Aorta (tissue), 5 donors: ENCODE measurements at regions not wholly inside any gene's neighbourhood (a gene's known extent, or its start where the extent isn't known, plus 50 kb on each side); places are given as distances from the start of the nearest gene placed in this dataset.
"Not testable (repeated sequence)": the region's sequence is repeated elsewhere in the genome, so short reads cannot be mapped to it uniquely, and the experiment has no call there.

Source experiments
- ATAC-seq: fragments of 200-7000 bp; cut with Tn5 transposase; one replicate; pipeline ENCODE4 v1.9.1; 2022; ENCODE audit warnings: moderate library complexity; ENCODE audit not compliant: low FRiP score
- DNase-seq, 2 donors: peaks; one replicate each; pipeline ENCODE4 v3.0.0-alpha.2; 2020
- H3K27ac ChIP-seq, 2 donors: one replicate each; pipeline ENCODE4 v1.5.1; 2013; ENCODE audit warnings: low read length in 2 of 2, mild to moderate bottlenecking in 2 of 2, moderate library complexity in 2 of 2, control low read depth in 1 of 2, inconsistent platforms in 1 of 2, low read depth in 1 of 2
- H3K27me3 ChIP-seq, 2 donors: one replicate each; pipeline ENCODE4 v1.6.1; 2013; ENCODE audit warnings: control low read depth in 1 of 2, low read length in 1 of 2, mild to moderate bottlenecking in 1 of 2, moderate library complexity in 1 of 2; ENCODE audit not compliant: insufficient read depth in 2 of 2, control insufficient read depth in 1 of 2
- H3K36me3 ChIP-seq, 2 donors: one replicate each; pipeline ENCODE4 v1.6.1; 2013; ENCODE audit warnings: control low read depth in 1 of 2, low read length in 1 of 2, mild to moderate bottlenecking in 1 of 2; ENCODE audit not compliant: insufficient read depth in 2 of 2, control insufficient read depth in 1 of 2
- H3K4me1 ChIP-seq, 2 donors: one replicate each; pipeline ENCODE4 v1.6.1; 2013; ENCODE audit warnings: low read length in 2 of 2, control low read depth in 1 of 2, mild to moderate bottlenecking in 1 of 2, moderate library complexity in 1 of 2; ENCODE audit not compliant: insufficient read depth in 2 of 2, control insufficient read depth in 1 of 2
- H3K4me3 ChIP-seq, 2 donors: one replicate each; pipeline ENCODE4 v1.5.1; 2013; ENCODE audit warnings: low read length in 2 of 2, control low read depth in 1 of 2, mild to moderate bottlenecking in 1 of 2
- H3K9me3 ChIP-seq: one replicate; pipeline ENCODE4 v1.6.1; 2013; ENCODE audit warnings: mild to moderate bottlenecking, low read length; ENCODE audit not compliant: control insufficient read depth
- WGBS, 2 donors: extraction: QIAGEN DNeasy Blood & Tissue Kit; methylation state at CpG; one replicate each; pipeline ENCODE4 v1.1.7; 2013; 5-methylcytosine and 5-hydroxymethylcytosine counted together
- intact Hi-C, 2 donors: fragments of 100-400 bp; cut with DNase I; formaldehyde crosslinking; loops; one replicate each; pipeline versions ENCODE4 v1.14.2 to v1.15.0; 2022
- donor health status: healthy with polysubstance abuse.
- donor health status: Bipolar disorder and iron deficiency.
- donor health status: DM: no; HTN: no; CAD: no.
- donor health status: DM: no; HTN: no; CAD: no.
- donor health status: DM: yes; HTN: yes; CAD: no.

GRCh38 chr18:7178568-7178967 lies 52.3 kb upstream of the LRRC30 start:
- not testable (repeated sequence) for H3K36me3 ChIP-seq, H3K4me3 ChIP-seq, DNase-seq, H3K27ac ChIP-seq, ATAC-seq, H3K27me3 ChIP-seq, H3K4me1 ChIP-seq, H3K9me3 ChIP-seq
- intact Hi-C loops = loop anchor here in 1 of 2 donors (5.0 kb wide), 2 partner anchors 141 to 256 kb away; no protein-coding TSS in a partner anchor
- 88 to 93% methylated on average over 18 to 21 of the region's 21 CpGs for WGBS, 2 donors

GRCh38 chr18:7177116-7177744 lies 53.7 kb upstream of the LRRC30 start:
- Histone ChIP-seq H3K4me1 (no peaks in the 10 kb centered on the region), H3K36me3 (no peaks in the 10 kb centered on the region), H3K27ac (no peak overlapping the region), H3K27me3 (no peaks in the 10 kb centered on the region), H3K4me3 (no peak overlapping the region), H3K9me3 (no peaks in the 10 kb centered on the region)
- ATAC-seq (peak; percentile 78), DNase-seq (no peak)
- 47 to 53% methylated on average over 4 of the region's 4 CpGs for WGBS, 2 donors
- intact Hi-C loops = loop anchor here (1.0 to 5.0 kb wide), 3 partner anchors 139 to 255 kb away; no protein-coding TSS in a partner anchor

- DNase-seq = no peak
- H3K4me3 ChIP-seq = no peak overlapping the region
- H3K9me3 ChIP-seq = no peaks in the 10 kb centered on the region
- WGBS, 2 donors = 71 to 79% methylated on average over 14 of the region's 14 CpGs
- H3K36me3 ChIP-seq = no peaks in the 10 kb centered on the region
- no peaks in the 10 kb centered on the region for H3K27me3 ChIP-seq
- H3K4me1 ChIP-seq = no peaks in the 10 kb centered on the region
- ATAC-seq = peak; percentile 19
- intact Hi-C loops = loop anchor here (2.0 to 5.0 kb wide), 3 partner anchors 137 to 254 kb away; no protein-coding TSS in a partner anchor
- no peak overlapping the region for H3K27ac ChIP-seq
Observed at GRCh38 chr18:7174344-7175095, 56.4 kb upstream of the LRRC30 start.

GRCh38 chr18:7173216-7173615 lies 55.6 kb upstream of the LAMA1 start:
- intact Hi-C loops = no loop called here
- DNase-seq (no peak), ATAC-seq (no peak)
- Histone ChIP-seq H3K4me1 (no peaks in the 10 kb centered on the region), H3K27ac (no peak overlapping the region), H3K36me3 (no peaks in the 10 kb centered on the region), H3K4me3 (no peak overlapping the region), H3K9me3 (no peaks in the 10 kb centered on the region), H3K27me3 (no peaks in the 10 kb centered on the region)
- 91 to 93% methylated on average over 15 of the region's 15 CpGs for WGBS, 2 donors

GRCh38 chr18:7172611-7173010 lies 55.0 kb upstream of the LAMA1 start:
- intact Hi-C loops = no loop called here
- ATAC-seq (no peak), DNase-seq (no peak)
- Histone ChIP-seq H3K27ac (no peak overlapping the region), H3K27me3 (no peaks in the 10 kb centered on the region), H3K4me3 (no peak overlapping the region), H3K9me3 (no peaks in the 10 kb centered on the region), H3K36me3 (no peaks in the 10 kb centered on the region), H3K4me1 (no peaks in the 10 kb centered on the region)
- WGBS, 2 donors = 72 to 80% methylated on average over 10 of the region's 10 CpGs

GRCh38 chr18:7170292-7170691 lies 52.7 kb upstream of the LAMA1 start:
- ATAC-seq = no peak
- Histone ChIP-seq H3K9me3 (no peaks in the 10 kb centered on the region), H3K36me3 (no peaks in the 10 kb centered on the region), H3K4me1 (no peaks in the 10 kb centered on the region), H3K27me3 (no peaks in the 10 kb centered on the region), H3K27ac (no peak overlapping the region), H3K4me3 (no peak overlapping the region)
- 29 to 32% methylated on average over 8 of the region's 8 CpGs for WGBS, 2 donors
- DNase-seq = no peak
- intact Hi-C loops = no loop called here

GRCh38 chr18:7169601-7170000 lies 52.0 kb upstream of the LAMA1 start:
- Histone ChIP-seq H3K36me3 (no peaks in the 10 kb centered on the region), H3K27me3 (no peaks in the 10 kb centered on the region)
- no peak for DNase-seq

GRCh38 chr18:7168408-7168807 lies 50.8 kb upstream of the LAMA1 start:
- H3K36me3 ChIP-seq = no peaks in the 10 kb centered on the region
- whole genome bisulfite sequencing, 2 donors = 86% methylated on average over 7 of the region's 7 CpGs
- no peak for ATAC-seq

More at GRCh38 chr18:7169601-7170000, 52.0 kb upstream of the LAMA1 start:
- no peaks in the 10 kb centered on the region for H3K4me1 ChIP-seq
- WGBS, 2 donors = 77 to 80% methylated on average over 11 of the region's 11 CpGs
- H3K4me3 ChIP-seq = no peak overlapping the region
- intact Hi-C loops = no loop called here
- H3K9me3 ChIP-seq = no peaks in the 10 kb centered on the region
- no peak overlapping the region for H3K27ac ChIP-seq
- no peak for ATAC-seq

More at GRCh38 chr18:7168408-7168807, 50.8 kb upstream of the LAMA1 start:
- no peak for DNase-seq
- Histone ChIP-seq H3K4me1 (no peaks in the 10 kb centered on the region), H3K27me3 (no peaks in the 10 kb centered on the region), H3K27ac (no peak overlapping the region), H3K9me3 (no peaks in the 10 kb centered on the region), H3K4me3 (no peak overlapping the region)
- intact Hi-C loops = no loop called here
